Islet precursor cell (in vitro differentiated cells): ENCODE measurements at regions not wholly inside any gene's neighbourhood (a gene's known extent, or its start where the extent isn't known, plus 50 kb on each side); places are given as distances from the start of the nearest gene placed in this dataset.
"Not testable (repeated sequence)": the region's sequence is repeated elsewhere in the genome, so short reads cannot be mapped to it uniquely, and the experiment has no call there.

Source experiments
- DNase-seq: peaks from one replicate; pipeline ENCODE4 v3.0.0-alpha.2; 2018

DNA sequence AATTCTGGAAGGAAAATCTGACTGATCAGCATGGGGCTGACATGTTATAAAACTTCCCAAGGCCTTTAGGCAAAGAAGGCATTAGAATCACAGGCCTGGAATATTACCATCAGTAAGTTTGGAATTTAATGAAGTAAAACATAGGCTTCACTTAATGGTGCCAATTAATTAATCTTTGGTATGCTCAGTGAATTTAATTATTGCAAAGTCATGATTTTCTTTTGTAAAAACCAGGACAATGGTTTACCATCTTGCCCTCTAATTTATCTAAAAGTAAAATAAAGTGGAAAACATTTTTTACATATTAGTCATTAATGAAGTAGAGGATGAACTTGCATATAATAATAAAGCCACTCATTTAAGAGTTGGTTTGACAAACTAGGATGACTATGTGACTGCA is 220.3 kb downstream of the SEC23IP start:
- DNase-seq = no peak

DNA sequence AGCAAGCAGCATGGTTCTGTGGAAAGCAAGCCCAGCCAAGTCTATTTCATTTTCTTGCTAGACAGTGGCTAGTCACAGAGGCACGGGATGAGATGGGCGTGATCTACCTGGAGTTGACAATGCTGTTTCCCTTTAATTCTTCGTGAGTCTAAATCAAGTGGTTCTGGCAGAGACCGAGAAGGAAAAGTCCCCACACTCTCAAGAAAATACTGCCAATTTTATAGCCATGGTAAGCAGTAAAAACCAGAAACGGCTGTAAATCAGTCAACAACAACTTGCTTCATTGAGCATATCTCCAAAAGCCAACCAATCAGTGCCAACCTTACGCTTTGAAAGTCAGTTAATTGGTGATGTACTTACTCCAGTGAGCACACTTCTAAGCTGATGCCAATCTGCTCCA is 223.4 kb downstream of the SEC23IP start:
- DNase-seq = no peak

DNA sequence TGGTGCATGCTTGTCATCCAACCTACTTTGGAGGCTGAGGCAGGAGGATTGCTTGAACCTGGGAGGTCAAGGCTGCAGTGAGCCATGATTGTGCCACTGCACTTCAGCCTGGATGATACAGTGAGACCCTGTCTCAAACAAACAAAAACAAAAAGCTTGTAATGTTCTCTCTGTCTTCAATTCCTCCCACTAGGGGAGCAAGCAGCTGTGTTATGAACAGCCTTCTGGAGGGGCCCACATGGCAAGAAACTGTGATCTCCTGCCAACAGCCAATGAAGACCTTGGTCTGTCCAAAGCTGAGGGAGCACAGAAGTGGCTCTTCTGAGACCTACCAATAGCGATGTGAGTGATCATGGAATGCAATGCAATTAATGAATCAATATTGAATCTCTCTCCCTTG is 229.2 kb downstream of the SEC23IP start:
- DNase-seq = no peak

DNA sequence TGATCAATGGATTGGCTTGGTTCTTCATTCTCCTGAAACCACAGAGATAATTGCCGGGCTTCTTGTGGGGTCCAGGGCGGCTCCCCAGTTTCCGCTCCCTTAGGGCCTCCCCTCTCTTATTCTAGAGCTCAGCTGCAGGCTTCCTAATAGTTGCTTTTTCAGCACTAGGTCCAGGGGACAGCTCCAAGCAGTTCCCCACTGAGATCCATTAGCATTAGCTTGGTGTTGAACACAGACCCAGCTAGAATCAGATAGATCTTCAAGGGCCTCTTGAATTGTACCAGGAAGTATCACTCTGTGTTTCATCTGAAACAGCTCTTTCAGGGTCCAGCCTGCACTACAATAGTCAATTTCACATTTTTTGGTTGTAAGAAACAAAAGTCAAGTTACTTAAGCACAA is 238.7 kb downstream of the SEC23IP start:
- DNase-seq = peak; percentile 79

DNA sequence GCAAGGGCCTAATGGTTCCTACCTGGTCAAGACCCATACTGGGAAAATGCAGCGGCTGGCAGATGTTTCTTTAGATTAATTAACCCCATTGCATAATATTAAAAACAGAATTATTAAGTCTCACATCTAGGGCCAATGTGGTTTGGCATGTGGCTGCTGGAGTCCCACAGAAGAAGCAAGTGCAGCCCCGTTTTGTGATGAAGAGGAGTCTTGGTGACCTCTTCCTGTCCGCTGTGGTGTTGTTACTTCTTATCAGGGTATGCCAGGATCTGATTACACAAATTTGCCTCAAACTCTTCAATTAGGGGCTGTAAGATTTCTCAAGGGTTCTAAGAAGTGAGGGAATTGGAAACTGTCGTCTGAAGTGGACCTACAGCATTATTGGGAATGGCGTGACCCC is 240.3 kb downstream of the SEC23IP start:
- DNase-seq = no peak

DNA sequence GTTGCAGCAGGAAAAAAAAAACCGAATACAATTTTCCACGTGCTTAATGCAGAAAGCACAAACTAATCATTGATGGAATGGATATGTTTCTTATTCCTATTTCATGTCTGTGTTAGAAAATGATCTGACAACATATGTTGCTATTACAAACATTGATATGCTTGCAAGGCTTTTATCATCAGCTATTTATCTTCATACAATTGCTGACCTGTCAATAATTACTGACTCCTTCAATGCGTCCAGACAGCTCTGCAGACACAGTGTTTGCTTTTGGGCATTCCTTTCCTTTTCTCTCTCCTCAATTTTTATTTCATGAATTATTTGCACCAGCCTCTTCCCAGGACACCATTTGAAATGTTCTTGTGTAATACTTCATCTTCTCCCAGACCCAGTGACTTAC is 246.2 kb downstream of the SEC23IP start:
- no peak for DNase-seq

DNA sequence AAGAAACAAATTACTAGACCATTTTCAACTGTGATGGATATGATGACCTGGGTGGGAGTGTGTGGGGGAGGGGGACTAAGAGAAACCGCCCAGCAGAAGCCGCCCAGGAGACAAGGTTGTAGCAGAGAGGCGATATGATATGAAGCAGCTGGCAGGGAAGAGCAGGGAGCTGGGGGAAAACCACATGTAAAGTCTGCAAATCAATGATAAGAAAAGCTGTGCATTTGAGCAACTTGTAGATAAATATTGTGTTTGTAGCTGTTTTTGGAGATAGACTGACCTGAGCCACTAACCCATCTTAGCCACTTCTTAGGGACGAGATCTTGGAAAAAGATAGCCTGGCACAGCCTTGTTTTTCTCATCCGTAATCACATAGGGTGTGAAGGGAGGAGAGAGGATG is 252.6 kb downstream of the SEC23IP start:
- DNase-seq = no peak

DNA sequence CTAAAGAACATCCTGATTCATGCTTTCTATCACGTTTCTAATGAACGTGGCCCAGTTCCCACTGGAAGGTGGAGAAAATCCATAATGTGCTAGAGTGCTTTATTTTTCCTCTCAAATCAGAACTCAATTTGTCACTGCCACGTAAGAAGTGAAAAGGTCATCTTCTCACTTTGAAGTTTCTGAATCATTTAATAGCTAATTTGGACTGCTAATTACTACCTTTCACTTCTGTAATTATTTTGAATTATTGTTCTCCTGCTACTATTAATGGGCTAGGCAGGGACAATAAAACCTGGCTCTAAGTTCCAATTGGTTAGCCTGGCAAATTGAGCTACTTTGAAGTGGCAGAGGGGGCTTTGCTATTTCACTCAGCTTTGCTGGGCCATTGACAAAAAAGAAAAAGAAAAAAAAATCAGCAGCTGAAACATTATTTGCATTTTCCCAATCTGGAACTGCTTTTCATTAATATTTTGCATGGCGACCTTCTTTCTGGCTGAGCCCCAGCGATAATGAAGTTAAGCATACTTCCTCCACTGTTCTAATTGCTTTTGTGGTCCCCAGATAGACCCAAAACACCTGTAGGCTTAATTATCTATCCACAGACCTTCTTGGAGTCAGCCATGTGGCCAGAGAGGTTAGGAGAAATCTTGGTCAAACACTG is 264.2 kb downstream of the SEC23IP start:
- no peak for DNase-seq

DNA sequence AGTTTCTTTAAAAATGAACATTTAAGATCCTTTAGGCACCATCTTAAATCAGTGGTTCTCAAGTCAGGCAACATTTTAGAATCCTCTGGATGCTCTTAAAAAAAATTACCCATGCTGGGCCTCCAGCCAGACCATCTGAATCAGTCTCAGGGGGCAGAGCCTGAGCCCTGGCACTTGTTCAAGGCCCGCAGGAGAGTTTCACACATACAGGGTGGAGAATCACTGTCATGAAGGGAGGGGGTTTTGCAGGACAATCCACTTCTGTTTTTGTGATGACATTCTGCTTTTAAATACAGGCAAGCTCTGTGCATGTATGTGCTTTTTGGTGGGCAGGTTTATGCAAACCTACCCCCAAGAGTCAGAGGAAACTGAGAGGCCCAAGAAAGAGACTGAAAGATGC is 268.6 kb downstream of the SEC23IP start:
- DNase-seq = no peak

DNA sequence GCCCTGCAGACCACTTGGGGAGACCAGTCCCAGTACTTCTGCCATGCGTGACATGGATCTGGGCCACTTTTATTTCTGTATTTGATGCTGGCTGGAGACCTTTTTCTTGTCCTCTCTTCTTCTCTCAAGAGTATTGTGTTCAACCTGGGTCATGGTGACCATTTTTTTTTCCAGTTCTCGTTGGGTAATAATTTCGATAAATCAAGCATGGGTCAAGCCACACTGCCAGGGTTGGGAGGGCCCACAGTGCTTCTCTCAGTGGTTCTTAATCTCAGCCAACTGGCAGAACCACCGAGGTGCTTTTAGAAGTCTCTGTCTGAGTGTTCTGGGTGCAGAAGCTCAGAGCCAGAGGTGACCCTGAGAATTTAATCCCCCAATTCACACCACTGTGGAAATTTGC is 269.9 kb downstream of the SEC23IP start:
- DNase-seq = no peak

DNA sequence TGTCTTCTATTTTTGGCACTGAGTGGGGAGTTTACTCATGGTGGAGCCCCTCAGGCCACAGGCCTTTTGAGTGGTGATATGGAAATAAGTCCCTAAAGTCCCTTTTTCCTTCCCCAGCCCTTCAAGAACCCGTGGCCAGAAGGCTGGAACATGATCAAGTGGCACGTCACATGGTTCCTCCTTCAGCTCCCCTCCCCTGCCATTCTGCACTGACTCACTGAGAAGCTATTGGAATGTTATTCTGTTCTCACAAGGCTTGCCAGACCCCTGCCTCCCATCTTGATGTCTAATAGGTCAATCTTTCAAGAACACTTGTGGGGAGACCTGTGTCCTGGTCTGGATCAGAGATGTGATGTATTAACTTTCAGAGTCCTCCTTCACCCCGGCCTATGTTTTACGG is 279.8 kb downstream of the SEC23IP start:
- DNase-seq = peak; percentile 94

DNA sequence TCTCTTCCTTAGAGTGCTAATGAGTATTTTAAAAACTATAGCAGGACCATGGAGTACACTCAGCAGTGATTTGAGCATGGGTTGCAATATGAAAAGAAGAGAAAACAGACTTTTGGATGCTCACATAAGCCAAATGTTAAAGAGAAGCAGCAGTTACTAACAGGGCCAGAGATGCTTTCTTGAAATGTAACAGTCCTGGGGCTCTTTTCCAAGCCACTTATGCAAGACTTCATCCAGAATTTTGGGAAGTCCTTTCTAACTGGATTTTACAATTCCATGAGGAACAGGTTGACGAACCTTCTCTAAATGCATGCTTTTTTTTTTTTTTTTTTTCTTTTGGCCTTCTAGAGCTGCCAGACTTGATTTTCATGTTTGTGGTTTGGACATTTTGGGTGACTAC is 282.0 kb downstream of the SEC23IP start:
- DNase-seq = no peak

DNA sequence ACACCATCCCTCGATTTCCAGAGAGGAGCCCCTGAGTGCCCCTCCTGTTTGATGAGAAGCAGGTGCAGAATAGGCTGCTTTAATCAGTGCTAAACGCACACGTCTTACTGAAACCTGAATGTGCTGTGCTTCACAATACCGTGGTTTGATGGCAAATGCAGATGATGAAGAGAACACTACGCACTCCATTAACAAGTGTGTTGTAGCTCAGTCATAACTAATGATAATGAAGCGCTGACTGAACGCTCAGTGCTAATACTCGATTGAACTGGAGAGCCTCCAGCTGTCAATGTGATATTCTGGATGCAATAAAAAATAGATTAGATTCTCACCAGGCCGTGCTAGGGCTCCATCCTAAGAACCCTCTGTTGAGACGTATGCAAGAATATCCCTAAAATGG is 279.7 kb upstream of the PLPP4 start:
- DNase-seq = no peak

DNA sequence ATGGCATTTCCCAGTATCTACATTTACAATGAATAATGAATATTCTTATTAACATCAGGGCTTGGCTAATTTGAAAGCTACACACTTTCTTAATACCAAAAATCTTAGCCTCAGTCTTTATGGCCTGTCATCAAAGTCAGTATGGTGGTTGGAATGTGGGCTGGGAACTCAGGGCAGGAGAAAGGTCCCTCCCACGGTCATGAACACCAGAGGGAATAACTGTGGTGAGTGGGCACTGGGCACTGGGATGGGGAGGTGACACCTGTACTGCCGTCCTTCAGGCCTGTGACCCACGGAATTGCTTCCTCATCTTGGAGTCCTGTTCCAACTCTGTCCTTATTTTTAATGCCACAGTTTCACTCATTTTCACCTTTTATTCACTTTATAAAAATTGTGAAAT is 276.9 kb upstream of the PLPP4 start:
- DNase-seq = no peak

DNA sequence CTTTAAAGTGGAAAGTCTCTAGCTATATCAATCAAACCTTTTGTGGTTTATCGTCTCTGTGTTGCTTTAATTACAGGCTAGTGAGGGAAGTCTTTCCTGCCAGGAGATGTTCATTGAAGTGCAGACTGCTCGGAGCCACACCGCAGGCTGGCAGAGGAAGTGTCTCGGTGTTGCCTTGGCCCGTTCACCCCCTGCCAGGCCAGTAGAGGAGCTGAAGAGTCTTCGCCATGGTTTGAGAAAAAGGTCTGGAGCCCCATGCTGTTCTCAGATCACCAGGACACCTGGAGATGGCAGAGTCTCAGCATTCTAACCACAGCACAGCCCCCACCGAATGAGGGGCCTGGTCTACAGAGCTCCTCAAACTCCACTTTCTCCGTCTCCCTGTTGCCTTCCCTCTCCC is 275.9 kb upstream of the PLPP4 start:
- no peak for DNase-seq

DNA sequence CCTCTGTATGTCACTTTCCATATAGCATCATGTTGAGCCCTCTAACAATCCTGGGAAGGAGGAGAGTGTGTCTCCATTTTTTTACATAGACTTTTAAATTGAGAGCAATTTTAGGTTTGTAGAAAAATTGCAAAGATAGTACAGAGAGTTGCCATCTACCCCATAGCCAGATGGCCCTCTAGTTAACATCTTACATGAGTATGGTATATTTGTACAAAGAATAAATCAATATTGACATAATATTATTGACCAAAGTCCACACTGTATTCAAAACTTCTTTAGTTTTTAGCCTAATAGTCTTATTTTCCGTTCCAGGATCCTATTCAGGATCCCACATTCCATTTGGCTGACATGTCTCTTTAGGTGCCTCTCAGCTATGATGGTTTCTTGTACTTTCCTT is 274.6 kb upstream of the PLPP4 start:
- no peak for DNase-seq

DNA sequence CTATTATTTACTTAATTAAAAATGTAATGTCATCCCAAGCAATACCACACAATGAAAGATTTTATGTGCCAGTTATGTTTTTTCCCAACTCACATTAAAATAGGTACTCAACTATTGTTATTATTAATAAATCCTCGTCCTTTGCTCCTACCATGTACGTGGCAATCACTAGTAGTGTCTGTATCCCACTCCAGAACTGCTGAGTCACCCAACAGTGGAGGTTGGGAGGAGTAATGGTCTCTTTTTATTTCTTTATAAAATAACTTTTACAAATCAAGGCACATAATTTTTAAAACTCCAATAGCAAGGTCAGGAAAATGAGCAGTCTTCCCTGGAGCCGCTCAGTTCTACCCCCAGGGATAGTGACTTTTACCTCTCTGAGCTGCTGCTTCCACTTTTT is 273.5 kb upstream of the PLPP4 start:
- no peak for DNase-seq

DNA sequence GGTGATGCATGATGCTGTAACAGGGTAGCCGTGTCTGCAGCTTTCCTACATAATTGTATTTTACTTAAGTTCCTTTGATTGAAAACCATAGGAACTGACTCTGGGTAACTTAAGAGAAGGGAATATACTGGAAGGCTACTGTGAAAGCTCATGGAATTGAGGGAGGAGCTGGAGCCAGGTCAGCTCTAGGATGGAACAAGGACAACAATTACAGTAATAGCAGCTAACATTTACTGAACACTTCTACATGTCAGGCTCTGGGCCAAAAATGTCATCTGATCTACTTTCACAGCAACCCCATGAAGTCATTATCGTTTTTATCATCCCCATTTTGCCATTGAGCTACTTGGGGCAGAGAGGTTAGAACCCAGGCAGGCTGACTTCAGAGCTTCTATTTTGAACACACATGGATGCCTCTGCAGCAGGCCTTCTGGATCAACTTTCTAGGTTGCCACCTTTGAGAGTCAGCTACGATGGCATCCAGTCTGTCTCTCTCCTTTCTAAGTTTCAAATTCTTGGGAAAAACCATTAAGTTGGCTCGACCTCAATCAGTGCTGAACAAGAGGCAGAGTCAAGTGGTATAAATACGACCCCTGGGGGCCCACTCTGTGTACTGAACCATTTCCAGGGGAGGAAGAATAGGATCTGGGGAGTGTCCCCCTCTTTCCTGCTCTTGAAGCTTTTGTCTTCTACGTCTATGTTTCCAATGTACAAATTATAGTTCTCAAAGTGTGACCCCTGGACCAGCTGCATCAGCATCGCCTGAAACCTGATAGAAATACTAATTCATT is 272.3 kb upstream of the PLPP4 start:
- no peak for DNase-seq

DNA sequence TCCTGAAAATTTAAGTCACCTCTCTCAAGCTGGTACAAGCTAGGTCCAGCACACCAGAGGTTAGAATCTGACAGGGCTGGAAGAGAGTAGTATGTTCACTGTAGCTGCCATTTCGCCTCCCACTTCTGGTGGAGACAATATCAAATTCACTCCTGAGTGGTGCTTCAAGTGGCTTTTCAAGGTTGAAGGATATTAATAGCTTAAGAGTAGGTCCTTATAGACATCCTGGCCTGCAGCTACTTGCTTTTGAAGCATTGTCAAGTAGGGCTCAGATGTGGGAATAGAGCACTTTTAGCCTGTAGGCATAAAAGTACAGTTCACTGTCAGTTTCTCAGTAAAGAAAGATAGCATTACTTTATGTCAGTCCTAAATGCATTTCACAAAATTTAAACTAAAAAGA is 270.5 kb upstream of the PLPP4 start:
- DNase-seq = no peak

DNA sequence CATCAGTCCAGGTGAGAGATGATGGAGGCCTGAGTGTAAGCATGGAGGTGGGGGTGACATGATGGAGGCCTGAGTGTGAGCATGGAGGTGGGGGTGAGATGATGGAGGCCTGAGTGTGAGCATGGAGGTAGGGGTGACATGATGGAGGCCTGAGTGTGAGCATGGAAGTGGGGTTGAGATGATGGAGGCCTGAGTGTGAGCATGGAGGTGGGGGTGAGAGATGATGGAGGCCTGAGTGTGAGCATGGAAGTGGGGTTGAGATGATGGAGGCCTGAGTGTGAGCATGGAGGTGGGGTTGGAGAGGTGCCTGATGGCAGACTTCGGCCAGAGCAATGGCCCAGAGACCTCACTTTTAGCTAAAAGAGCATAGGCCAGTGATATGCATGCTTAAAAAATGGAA is 269.9 kb upstream of the PLPP4 start:
- not testable (repeated sequence) for DNase-seq

DNA sequence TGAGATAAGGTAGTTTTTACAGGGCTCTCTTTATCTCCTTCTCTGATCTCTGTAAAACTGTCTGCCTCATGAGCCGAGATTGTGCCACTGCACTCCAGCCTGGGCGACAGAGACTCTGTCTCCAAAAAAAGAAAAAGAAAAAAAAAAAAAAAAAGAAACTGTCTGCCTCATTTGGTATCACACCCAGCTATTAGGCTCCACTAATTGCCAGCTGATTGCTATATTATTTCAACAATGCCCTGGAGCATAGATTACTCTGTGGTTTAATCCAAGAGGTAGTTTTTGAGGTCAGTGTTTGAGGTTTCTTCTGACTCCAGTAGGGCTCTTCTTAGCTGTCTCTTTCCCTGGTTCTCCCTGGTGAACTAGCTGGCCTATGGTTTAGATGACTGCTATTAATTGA is 268.1 kb upstream of the PLPP4 start:
- DNase-seq = no peak

DNA sequence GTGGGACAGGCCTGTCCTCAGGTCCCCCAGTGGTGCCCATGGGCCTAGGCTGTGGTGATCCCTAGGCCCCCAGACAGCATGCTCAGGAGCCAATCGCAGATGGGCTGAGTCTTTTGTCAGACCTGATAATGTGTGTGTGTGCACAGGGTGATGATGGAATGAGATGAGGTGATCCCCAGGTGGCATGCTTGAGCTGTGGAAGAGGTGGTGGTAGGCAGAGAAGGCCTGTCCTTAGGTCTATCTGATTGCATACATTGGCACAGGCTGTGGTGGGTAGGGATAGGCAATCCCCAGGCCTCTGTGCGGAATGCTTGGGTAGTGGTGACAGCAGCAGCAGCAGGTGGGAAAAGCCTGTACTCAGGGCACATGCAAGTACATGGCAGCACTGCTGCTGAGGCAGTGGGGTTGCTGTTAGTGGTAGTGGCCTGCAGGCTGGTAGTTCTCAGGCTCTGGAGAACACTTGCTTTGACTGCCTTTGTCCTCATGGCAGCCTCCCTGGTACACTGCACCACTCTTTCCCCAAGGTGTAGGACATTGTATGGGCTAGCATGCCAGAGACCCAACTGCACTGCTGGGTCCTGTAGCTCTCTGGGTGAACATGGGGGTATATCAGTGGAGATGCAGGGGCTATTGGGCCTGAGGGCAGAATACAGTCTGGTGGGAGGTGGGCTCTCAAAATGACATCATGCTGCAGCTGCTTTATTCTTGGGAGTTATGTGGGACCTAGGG is 260.9 kb upstream of the PLPP4 start:
- no peak for DNase-seq

DNA sequence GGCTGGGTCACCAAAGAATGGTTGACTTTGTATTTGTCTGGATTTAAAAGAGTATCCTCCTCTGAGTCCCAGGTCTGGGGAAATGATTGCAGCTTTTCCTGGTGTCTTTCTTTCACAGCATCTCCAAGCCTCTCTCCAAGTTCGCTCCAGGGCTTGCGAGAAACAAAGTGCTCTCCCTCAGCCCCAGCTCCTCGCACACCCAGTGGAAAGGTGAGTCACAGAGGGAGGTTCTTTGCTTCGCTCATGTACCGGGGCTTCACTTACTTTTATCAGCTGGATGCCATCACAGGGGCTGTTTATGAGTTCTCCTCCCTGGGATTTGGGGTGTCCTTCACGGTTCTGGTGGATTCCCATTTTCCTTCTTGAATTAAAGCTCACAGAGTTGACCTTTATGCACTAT is 252.2 kb upstream of the PLPP4 start:
- no peak for DNase-seq

DNA sequence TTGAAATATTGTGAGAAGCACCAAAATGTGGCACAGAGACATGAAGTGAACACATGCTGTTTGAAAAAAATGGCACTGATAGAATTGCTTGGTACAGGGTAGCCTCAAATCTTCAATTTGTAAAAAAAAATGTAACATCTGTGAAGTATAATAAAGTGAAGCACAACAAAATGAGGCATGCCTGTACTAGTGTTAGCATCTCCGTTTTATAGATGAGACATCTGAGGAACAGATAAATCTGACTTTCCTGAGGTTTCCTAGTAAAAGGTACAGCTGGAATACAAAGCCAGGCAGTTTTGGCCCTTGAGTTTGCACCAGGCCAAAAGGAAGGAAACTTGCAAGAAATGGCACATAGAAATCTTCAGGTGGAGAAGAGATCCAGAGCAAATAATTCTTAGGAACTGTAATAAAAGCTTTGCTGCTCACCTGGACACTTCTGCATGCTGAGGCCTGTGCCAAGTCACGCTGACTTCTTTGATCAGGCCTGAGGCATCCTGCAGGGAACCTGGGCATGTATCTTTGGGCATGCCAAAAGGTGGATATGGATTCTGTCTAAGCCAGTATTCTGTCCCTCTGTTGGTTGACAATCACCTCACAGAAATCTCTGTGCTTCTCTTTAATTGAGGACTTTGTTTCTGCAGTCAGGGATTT is 251.5 kb upstream of the PLPP4 start:
- no peak for DNase-seq
